ENCODE measurements at regions not wholly inside any gene's neighbourhood (a gene's known extent, or its start where the extent isn't known, plus 50 kb on each side); places are given as distances from the start of the nearest gene placed in this dataset.

DNA sequence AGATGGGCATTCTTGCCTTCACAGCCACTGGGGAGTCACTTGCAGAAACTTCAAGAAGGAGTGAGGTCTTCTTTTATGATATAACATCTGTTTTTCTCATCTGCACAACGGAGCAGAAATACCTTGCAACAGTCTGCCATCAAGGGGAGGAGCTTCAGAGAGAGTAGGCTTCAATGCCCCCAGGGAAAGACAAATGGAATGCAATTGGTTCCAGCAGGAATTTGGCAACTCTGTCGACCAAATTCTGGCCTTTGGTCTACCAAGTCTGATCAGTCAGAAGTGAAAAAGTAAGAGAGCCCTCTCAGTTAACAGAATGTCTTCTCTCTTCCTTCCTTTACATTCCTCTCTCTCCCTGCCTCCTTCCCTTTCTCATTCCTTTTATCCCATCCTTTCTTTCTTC is 229.3 kb downstream of the IDS start:
- no peak for DNase-seq (ENCODE audit: low read depth in 1 of 2, low spot score in 1 of 2)

DNA sequence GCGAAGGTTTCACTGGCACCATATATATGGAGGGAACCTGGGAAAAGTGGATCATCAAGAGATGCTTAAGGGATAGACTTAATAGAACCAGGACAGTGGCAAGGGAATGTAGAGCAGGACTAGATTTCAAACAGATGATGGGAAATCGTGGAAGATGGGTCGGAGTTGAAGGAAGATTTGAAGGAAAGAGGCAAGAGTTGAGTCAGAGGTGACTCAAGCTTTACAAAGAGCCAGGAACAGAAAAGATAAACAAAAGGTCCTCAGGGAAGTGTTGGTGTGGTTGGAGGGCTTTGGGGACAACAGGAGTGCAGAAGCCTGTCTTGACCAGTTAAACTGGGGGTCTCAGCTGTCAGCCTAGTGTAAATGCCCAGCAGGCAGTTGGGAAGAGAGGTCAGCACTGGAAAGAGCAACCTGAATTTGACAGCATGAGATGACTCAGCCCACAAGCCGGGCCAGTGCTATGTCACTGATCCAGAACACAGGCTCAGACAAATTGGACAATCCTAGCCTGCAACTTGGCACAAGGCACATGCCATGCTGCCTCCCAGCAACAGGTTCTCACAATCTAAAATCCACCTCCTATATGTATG is 230.5 kb downstream of the IDS start:
- DNase-seq (ENCODE audit: low read depth in 1 of 2, low spot score in 1 of 2), result no peak

DNA sequence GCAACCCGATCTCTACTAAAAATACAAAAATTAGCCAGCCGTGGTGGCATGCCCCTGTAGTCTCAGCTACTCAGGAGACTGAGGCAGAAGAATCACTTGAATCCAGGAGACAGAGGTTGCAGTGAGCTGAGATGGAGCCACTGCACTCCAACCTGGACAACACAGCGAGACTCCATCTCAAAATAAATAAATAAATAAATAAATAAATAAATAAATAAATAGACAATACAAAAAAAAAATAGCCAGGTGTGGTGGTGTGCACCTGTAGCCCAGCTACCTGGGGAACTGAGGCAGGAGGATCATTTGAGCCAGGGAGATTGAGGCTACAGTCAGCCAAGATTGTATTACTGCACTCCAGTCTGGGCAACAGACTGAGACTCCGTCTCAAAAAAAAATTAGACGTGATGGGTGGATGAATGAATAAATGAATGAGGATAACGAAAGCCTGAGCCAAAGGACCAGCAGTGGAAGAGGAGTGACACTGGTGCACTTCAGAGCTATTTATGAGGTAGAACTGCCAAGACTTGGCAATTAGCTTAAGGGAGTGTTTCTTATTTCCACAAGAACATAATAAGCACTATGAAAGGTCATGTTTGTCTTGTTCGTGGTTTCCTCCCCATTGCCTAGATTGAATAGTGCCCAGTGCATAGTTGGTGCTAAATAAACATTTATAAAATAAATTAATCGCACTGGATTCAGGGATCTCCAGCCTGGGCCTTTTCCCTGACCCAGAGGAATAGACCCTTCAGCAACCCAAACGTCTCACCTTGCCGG is 232.2 kb downstream of the IDS start:
- no peak for DNase-seq (ENCODE audit: low read depth in 1 of 2, low spot score in 1 of 2)

DNA sequence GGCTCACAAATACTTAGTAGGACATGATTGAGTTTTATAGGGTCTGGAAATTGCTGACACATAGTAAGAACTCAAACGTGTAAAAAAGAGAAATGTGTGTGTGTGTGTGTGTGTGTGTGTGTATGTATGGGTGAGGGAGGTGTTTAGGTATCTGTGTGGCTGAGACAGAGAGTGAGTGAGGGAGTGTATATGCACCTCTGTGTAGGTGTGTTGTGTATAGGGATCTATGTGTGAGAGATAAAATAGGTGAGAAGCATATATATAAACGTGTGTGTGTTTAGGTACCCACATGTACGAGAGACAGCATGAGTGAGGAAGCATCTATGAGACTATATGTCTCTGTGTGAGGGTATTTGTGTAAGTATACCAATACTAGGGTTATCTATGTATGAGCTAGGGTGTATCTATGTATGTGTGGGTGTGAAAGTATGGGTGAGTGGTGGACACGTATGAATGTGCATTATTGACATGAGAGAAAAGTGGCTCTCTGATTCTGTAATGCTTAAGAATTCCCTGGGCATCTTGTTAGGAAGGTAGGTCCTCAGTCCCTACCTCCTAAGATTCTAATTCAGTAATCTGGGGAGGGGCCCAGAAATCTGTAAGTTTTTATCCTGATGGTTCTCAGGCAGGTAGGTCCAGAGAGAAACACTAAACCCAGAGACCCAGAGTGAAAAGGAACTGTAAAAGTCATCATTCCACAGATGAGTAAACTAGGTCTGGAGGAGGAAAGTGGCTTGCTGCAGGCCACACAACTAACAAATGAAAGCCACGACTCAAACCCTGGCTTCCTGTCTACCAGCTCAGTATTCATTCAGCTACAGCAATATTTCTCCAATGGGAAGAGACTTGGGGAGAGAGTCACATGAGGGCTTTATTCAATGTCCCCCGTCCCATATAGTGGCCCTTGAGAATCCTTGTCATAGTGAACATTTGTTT is 237.0 kb downstream of the IDS start:
- no peak for DNase-seq (ENCODE audit: low read depth in 1 of 2, low spot score in 1 of 2)

DNA sequence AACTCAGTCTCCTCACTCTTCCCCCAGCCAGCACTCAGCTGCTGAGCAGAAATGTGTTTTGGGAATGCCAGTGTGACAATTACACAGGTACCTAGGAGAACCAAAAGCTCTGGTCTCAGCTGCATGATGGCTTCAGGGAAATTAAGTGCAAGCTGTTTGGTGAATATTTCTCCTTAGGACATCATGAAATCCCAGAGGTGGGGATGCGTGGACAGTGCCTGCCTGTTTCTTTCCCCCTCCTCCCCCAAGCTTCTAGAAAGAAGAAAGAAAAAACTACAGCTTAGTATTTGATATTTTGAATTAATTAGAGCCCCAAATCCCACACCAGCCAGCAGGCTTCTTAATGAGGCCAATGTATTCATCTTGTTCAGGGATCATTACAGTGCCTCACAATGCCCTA is 243.0 kb downstream of the IDS start:
- DNase-seq (ENCODE audit: low read depth in 1 of 2, low spot score in 1 of 2), result no peak

DNA sequence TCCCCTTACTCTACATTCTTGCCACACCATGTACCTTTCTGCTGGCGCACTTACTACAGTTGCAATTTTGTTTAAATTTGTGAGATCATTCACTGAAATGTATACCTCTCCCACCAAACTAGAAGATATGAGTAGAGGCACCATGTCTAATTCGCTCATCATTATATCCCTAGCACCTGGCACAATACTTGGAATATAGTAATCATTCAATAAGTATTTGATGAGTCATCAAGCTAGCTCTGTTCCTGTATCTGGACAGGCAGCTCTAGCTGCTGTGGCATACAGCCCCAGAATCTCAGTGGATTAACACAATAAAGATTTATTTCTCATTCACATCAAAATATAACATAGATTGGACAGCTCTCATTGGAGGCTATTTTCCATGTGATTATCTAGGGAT is 245.9 kb downstream of the IDS start:
- no peak for DNase-seq (ENCODE audit: low read depth in 1 of 2, low spot score in 1 of 2)

DNA sequence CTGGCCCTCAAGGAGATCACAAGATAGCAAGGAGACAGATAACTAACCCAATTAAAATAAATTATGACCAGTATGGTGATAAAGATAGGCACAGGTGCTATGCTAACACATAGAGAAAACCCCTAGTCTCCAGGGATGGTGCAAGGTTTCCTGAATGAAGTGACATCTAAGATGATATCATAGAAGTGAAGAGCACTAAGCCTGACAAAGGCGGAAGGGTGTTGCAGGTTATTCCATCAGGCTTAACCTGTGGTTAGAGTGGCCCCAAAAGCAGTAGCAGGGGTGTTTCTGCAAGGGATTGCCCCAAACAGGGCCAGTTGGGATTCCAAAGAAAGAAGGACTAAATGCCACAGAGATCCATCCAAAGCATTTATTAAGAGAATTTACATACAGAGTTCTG is 249.2 kb downstream of the IDS start:
- DNase-seq (ENCODE audit: low read depth in 1 of 2, low spot score in 1 of 2), result no peak

DNA sequence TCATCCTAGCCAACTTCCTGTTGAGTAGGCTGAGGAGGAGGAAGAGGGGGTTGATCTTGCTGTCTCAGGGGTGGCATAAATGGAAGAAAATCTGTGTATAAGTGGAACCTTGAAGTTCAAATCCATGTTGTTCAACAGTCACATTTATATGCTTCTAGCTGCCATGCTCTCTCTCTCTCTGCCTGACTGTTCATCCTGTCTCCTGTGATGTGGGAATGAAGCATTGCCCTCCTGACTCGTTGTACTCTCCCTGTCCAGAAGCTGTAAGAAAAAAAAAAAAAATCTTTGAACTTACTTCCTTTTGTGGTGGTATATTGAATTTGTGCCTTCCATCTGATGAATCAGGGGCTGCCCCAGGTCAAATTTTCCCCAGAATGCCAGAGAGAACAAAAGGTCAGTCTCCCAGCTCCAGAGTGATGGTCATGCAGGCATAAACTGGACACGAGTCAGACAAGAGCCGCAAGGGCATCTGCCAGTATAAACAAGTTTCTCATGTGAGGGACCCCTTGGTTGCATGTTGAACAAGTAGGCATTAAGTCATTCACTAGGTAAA is 257.0 kb downstream of the IDS start:
- no peak for DNase-seq (ENCODE audit: low read depth in 1 of 2, low spot score in 1 of 2)

DNA sequence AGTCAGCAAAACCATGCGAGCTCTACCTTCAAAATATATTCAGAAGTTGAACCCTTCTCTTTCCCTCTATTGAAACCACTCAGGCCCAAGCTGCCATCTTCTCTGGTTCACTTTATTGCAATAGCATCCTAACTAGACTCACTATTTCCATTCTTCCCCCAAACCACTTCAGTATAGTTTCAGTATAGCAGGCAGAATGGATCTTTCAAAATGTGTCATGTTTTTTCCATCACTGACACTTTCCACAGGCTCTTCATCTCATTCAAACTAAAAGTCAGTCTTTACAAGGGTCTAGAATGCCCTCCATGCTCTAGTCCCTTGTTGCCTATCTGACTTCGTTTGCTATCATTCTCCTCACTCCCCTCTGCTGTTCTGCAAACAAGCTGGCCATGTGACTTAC is 274.4 kb downstream of the IDS start:
- DNase-seq (ENCODE audit: low read depth in 1 of 2, low spot score in 1 of 2), result no peak

DNA sequence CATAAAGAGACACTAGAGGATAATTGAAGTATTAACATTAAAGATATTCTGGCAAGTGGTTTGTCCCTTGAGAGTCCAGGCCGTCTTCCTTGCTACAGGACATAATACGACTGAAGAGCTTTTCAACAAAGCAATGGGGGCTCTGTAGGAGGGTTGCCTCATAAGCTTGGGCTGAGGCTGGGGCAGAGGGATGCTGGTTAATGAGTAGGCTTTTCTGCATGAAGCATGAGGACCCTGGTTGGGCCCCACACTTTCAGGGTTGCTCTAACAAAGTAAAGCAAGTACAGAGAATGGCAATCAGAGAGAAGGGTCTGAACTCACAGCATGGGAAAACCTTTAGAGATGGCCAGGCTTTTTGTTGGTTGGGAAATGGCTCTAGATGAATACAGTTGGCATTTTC is 281.3 kb downstream of the IDS start:
- no peak for DNase-seq (ENCODE audit: low read depth in 1 of 2, low spot score in 1 of 2)

DNA sequence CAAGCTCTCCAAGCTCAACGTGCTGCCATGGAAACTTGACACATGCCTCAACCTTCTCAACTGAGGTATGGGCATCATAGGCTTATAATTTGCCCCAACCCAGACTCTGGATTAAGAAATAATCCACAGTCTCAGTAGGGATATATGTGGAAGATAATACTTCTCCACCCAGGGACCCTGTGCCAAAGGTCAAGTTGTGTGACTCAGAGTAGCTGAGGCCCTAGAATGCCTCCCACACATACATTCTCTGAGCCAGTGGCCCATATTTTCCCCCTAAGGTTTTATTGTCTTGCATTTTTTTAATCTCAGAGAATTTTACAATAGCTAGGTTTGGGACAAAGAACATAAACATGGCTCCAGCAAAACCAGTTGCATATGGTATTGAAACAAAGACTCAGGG is 283.1 kb downstream of the IDS start:
- no peak for DNase-seq (ENCODE audit: low read depth in 1 of 2, low spot score in 1 of 2)

DNA sequence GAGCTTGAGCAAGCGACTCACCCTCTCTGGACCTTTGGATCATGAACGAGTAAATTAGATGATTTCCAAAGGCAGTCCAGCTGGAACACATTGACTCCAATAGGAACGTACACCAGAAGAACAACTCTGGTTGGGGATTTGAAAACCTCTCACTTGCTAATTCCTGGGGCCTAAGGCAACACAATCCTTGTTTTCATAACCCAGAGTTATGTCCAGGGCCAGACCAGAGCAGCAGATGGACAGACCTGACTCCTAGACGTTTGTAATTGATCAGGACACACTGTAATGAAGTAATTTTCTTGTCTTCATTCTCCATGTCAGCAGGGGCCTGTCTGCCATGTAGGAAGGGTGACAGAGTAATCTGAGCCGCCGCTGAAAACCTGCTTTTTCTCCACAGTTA is 283.9 kb downstream of the IDS start:
- DNase-seq (ENCODE audit: low read depth in 1 of 2, low spot score in 1 of 2), result no peak

DNA sequence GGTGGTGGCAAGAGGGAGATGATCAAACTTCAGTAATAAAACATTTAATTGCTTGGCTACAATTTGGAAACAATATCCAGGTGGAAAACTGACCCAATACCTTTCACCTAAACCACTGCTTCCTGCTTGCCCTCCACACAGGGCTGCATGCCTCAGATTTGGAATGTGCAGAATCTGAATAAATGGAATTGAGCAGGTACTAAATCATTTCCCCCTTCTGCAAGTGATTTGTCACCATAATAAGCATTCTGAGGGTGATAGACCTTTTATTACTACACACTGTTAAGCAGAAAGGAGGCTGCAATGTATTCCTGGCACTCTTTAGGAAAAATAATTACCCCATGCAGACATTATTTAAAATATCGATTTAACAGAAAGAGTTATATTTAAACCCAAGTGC is 291.8 kb downstream of the IDS start:
- no peak for DNase-seq (ENCODE audit: low read depth in 1 of 2, low spot score in 1 of 2)

DNA sequence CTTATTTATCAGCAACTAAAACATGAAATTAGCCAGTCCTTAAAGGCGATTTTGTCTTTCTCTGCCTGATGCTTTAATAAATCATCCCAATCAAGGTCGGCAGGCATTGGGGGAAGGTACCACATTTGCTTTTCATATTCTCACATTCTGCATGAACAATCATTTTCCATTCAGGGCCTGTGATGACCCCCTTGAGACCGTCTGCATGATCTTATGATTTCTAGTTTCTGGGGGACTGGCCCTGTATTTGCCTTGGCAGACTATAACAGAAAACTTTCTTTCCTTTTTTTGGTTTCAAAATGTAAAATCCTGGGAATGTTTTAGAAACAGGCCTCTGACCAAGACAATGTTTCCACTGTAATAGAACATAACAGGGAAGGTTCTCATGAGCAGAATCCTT is 296.8 kb downstream of the IDS start:
- no peak for DNase-seq (ENCODE audit: low read depth in 1 of 2, low spot score in 1 of 2)

DNA sequence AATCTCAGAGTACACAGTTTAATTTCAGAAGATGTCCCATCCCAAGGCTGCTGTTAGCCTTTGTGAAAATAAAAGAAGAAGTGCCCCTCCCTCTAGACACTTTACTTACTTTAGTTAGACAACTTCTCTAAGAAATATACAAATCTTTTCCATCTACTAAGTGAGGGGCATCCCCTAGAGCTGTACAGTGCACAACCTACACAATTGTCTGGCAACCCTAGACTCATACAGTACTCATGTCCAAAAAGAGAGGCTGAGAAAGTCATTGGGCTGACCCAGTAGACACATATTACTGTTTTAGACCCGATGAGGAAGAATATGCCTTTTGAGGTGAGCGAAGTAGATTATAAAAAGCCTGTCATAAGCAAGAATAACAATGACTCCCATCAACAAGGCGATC is 297.6 kb downstream of the IDS start:
- DNase-seq (ENCODE audit: low read depth in 1 of 2, low spot score in 1 of 2), result no peak

DNA sequence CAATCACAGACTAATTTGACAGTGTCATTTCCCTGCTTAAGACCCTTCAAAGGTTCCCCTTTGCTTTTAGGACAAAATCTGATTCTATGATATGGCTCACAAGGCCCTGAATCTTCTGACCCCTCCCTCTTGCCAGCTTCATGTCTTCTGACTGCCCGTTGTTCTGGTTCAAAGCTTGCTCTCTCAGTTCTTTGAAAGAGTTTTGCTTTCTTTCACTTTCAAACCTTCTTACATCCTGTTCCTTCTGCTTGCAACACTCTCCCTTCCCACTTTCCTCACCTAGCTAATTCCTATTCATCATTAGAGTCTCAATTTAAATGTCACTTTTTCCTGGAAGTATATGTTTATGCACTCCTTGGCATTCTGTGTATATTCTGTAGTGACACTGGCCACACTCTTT is 299.2 kb downstream of the IDS start:
- no peak for DNase-seq (ENCODE audit: low read depth in 1 of 2, low spot score in 1 of 2)

DNA sequence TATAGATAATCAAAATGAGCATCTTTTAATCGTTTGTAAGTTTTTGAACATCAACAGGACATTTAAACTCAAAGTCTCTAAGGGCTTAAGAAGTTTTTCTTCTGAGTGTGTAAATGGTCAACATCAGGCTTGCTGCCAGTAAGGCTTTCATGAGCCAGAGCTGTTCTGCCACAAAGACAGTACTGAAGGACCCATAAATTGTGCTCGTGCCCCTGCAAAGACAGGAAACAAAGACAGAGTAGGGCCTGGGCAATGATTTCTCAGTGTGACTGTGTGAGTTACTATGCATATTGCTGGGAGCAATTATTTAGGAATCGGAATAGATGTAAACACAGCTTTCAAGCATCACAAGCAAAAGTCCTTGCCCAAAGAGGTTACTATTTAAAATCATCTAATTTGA is 300.0 kb downstream of the IDS start:
- DNase-seq (ENCODE audit: low read depth in 1 of 2, low spot score in 1 of 2), result no peak

DNA sequence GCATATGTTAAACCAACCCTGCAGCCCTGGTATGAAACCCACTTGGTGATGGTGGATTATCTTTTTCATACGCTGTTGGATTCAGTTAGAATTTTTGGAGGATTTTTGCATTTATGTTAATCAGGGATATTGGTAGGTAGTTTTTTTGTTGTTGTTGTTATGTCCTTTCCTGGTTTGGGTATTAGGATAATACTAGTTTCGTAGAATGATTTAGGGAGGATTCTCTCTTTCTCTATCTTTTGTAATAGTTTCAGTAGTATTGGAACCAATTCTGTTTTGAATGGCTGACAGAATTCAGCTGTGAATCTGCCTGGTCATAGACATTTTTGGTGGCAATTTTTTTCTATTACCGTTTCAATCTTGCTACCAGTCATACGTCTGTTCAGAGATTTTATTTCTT is 305.4 kb downstream of the IDS start:
- DNase-seq (ENCODE audit: low read depth in 1 of 2, low spot score in 1 of 2), result no peak

DNA sequence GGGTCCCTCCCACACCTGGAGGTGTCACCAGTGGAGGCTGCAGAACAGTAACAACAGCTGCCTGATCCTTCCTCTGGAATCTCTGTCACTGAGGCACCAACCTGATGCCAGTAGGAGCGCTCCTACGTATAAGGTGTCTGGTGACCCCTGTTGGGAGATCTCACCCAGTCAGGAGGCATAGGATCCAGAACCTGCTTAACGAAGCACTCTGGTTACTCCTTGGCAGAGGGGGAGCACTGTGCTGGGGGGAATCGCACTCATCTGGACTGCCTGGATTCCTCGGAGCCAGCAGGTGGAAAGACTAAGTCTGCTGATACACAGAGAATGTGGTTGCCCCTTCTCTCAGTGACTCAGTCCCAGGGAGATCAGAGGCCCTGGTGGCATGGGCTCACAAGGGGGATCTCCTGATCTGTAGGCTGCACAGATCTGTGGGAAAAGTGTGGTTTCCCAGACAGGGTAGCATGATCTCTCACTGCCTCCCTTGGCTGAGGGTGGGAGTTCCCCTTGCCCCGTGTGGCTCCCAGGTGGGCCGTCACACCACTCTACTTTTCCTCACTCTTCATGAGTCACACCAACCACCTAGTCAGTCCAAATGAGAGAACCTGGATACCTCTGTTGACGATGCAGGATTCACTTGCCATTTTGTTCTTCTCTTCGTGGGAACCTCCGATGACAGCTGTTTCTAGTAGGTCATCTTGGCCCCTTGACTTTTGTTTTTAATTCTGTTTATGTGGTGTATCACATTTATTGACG is 305.9 kb downstream of the IDS start:
- DNase-seq (ENCODE audit: low read depth in 1 of 2, low spot score in 1 of 2), result no peak

DNA sequence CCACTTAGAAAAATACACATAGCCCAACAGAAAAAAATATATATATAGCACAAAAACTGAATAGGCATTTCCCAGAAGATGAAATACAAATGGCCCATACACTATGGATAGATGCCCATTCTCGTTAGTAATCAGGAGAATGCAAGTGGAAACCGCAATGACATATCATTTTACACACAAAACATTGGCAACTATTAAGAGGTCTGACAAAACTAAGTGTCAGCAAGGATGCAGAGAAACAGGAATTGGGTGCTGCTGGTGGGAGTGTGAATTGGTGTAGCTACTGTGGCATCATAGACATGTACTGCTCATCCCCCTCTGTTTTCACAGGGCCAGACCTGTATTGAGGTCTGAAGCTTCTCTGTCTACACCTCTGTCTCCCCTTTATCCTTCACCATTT is 320.0 kb downstream of the IDS start:
- no peak for DNase-seq (ENCODE audit: low read depth in 1 of 2, low spot score in 1 of 2)

DNA sequence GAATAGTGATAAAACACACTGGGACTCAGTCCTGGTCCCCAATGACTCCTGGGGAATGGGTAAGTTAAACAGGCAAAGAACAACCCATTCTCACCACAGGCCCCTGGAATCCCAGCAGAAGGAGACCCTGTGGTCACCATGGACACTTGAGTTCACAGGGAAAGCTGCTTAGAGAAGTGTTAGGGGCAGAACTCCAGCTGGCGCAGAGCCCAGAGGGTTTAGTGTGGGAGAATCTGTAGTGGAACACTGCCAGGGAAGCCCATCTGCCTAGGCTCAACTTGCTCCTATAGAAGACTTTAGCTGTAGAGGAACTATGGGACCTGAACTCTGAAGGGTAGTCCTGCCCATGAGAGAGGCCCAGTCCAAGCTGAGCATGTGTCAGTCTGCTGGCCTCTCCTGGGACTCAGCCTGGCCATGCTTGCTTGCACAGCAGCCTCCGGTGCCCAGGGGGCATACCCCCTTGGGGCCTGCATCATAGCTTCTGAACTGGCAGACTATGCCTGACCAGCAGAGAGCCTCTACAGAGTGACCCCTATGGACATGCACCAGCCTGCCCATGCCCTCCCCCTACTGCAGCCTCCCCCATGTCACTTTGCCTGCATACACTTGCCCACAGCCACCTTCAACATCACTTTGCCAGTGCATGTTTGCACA is 343.5 kb downstream of the IDS start:
- DNase-seq (ENCODE audit: low read depth in 1 of 2, low spot score in 1 of 2), result no peak
